ENCODE measurements at regions not wholly inside any gene's neighbourhood (a gene's known extent, or its start where the extent isn't known, plus 50 kb on each side); places are given as distances from the start of the nearest gene placed in this dataset.
"Not testable (repeated sequence)": the region's sequence is repeated elsewhere in the genome, so short reads cannot be mapped to it uniquely, and the experiment has no call there.

DNA sequence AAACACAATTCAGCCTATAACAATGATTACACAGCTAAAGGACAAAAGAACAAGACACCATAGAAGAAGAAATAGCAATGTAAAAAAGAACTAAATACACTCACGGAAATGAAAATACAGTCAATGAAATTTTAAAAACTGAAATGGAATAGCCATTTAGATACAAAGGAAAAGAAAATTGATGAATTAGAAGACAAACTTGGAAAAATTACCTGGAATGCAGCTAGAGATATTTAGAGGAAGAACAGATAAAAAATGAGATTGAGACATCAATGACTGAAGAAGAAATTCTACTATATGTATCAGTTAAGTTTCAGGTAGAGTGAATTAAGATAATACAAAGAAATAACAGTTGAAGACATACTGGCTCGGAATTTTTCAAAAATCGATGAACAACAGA is 430.4 kb upstream of the NR5A2 start:
- ATAC-seq (ENCODE audit: low read depth): no peak
- H3K36me3 ChIP-seq (ENCODE audit: low read depth): no peaks in the 10 kb centered on the region
- TF ChIP-seq, protein P1, sequence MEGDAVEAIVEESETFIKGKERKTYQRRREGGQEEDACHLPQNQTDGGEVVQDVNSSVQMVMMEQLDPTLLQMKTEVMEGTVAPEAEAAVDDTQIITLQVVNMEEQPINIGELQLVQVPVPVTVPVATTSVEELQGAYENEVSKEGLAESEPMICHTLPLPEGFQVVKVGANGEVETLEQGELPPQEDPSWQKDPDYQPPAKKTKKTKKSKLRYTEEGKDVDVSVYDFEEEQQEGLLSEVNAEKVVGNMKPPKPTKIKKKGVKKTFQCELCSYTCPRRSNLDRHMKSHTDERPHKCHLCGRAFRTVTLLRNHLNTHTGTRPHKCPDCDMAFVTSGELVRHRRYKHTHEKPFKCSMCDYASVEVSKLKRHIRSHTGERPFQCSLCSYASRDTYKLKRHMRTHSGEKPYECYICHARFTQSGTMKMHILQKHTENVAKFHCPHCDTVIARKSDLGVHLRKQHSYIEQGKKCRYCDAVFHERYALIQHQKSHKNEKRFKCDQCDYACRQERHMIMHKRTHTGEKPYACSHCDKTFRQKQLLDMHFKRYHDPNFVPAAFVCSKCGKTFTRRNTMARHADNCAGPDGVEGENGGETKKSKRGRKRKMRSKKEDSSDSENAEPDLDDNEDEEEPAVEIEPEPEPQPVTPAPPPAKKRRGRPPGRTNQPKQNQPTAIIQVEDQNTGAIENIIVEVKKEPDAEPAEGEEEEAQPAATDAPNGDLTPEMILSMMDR (IDR thresholded peaks at IDR 0.05; ENCODE audit: poor library complexity, severe bottlenecking): no peak
- no peaks in the 10 kb centered on the region for H3K9me3 ChIP-seq (ENCODE audit: severe bottlenecking)
- DNase-seq (ENCODE audit: low spot score): no peak
- no peaks in the 10 kb centered on the region for H3K4me1 ChIP-seq (ENCODE audit: insufficient read depth, poor library complexity, severe bottlenecking)
- H3K4me3 ChIP-seq (ENCODE audit: severe bottlenecking): no peak overlapping the region
- no peaks in the 10 kb centered on the region for H3K27me3 ChIP-seq (ENCODE audit: insufficient read depth, poor library complexity, severe bottlenecking)
- H3K27ac ChIP-seq (ENCODE audit: poor library complexity, severe bottlenecking): no peak overlapping the region

DNA sequence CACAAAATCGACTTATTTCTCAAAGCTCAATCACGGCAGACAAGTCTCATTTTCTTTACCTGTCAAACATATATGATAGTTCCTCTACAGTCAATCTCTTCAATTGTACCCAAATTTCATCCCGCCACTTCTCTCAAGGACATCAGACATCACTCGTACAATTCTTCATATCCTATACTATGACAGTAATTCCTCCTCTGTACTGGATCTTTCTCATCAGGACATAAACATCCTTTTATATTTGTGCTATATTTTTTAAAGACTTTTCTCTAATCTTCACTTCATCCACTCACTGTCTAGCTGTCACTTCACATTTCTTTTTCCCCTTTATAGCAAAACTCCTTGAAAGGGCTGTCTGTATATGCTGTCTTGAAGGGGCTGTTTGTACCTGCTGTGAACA is 419.1 kb upstream of the NR5A2 start:
- no peak for DNase-seq (ENCODE audit: low spot score)
- H3K9me3 ChIP-seq (ENCODE audit: severe bottlenecking): no peaks in the 10 kb centered on the region
- no peak for ATAC-seq (ENCODE audit: low read depth)
- H3K36me3 ChIP-seq (ENCODE audit: low read depth): no peaks in the 10 kb centered on the region
- TF ChIP-seq, protein P1 (IDR thresholded peaks at IDR 0.05; ENCODE audit: poor library complexity, severe bottlenecking): no peak
- no peak overlapping the region for H3K4me3 ChIP-seq (ENCODE audit: severe bottlenecking)
- peaks cover 8% of the 10 kb centered on the region for H3K4me1 ChIP-seq (ENCODE audit: insufficient read depth, poor library complexity, severe bottlenecking)
- H3K27me3 ChIP-seq (ENCODE audit: insufficient read depth, poor library complexity, severe bottlenecking): no peaks in the 10 kb centered on the region
- H3K27ac ChIP-seq (ENCODE audit: poor library complexity, severe bottlenecking): no peak overlapping the region

DNA sequence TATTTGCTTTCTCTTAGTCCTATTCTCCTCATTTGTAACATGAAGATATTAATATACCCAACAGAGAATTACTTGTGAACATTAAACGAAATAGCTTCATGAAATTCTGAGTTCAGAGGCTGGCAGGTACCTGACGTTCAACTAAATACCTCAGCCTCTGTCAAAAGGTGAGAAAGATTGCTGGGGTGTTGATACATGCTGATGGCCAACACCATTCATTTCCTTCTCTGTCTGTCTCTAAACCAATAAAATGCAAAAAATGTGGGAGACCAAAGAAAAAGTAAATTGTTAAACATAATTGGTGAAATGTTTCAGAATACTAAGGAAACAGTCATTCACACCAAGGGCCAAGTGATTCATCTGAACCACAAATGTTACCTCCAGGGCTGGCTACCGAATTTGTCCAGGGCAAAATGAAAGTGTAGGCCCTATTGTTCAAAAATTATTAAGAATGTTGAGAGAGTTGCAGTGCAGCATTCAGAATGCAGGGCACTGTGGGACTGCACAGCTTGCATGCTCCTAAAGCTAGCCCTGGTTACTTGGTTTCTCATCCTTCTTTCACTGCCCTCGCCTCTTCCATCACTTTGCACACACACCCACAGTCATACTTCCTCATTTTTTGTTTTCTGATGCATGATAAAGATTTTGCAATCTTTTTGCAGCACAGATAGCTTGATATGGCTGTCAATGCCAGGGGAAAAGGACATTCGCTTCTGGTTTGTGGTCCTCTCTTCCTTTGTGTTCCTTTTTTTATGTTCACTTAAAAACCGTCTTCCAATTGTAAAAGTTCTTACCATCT is 414.3 kb upstream of the NR5A2 start:
- ATAC-seq (ENCODE audit: low read depth) (peak; percentile 91), DNase-seq (ENCODE audit: low spot score) (no peak)
- H3K27ac ChIP-seq (ENCODE audit: poor library complexity, severe bottlenecking): peak overlapping the region; percentile 8
- TF ChIP-seq, protein P1 (IDR thresholded peaks at IDR 0.05; ENCODE audit: poor library complexity, severe bottlenecking): no peak
- H3K4me1 ChIP-seq (ENCODE audit: insufficient read depth, poor library complexity, severe bottlenecking): peaks cover 11% of the 10 kb centered on the region
- H3K27me3 ChIP-seq (ENCODE audit: insufficient read depth, poor library complexity, severe bottlenecking): no peaks in the 10 kb centered on the region
- no peaks in the 10 kb centered on the region for H3K9me3 ChIP-seq (ENCODE audit: severe bottlenecking)
- H3K4me3 ChIP-seq (ENCODE audit: severe bottlenecking): no peak overlapping the region
- no peaks in the 10 kb centered on the region for H3K36me3 ChIP-seq (ENCODE audit: low read depth)

DNA sequence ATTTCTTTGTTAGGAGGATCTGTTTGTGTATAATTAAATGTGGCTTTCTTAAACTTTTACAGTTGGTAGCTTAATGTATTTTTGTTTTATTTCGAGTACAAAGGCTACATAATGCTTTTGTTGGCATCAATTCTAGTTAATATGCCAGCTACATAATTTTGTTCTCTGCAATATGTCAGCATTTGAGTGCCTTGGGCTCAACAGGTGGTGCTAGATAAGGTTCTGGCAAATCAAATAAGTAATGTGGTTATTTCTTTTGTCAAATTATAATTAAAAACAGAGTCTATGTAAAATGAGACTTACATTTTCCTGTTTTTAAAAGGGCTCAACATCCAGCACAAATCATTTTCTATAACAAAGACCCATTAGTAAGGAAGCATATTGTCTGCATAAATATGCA is 410.6 kb upstream of the NR5A2 start:
- no peak overlapping the region for H3K27ac ChIP-seq (ENCODE audit: poor library complexity, severe bottlenecking)
- no peaks in the 10 kb centered on the region for H3K36me3 ChIP-seq (ENCODE audit: low read depth)
- no peak overlapping the region for H3K4me3 ChIP-seq (ENCODE audit: severe bottlenecking)
- TF ChIP-seq, protein P1 (IDR thresholded peaks at IDR 0.05; ENCODE audit: poor library complexity, severe bottlenecking): no peak
- DNase-seq (ENCODE audit: low spot score) (no peak), ATAC-seq (ENCODE audit: low read depth) (no peak)
- H3K27me3 ChIP-seq (ENCODE audit: insufficient read depth, poor library complexity, severe bottlenecking): no peaks in the 10 kb centered on the region
- H3K9me3 ChIP-seq (ENCODE audit: severe bottlenecking): no peaks in the 10 kb centered on the region
- peaks cover 11% of the 10 kb centered on the region for H3K4me1 ChIP-seq (ENCODE audit: insufficient read depth, poor library complexity, severe bottlenecking)

DNA sequence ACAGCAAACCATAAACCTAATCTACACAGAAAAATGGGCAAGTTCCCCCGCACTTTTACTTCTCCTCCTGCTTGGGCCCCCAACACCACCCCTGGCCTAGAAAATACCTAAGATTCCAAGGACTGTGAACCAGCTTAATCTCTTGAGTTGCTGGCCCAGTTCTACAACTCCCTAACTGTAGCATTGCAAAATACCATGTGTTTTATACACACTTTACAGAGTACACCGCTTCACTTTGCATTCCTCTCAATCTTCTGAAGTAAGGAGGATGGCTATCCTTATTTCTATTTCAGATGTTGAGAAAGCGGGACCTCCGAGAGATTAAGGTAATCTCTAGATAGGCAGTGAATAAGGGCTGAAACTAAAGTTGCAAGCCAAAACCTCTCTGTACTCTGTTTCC is 408.3 kb upstream of the NR5A2 start:
- Histone ChIP-seq H3K4me1 (ENCODE audit: insufficient read depth, poor library complexity, severe bottlenecking) (no peaks in the 10 kb centered on the region), H3K36me3 (ENCODE audit: low read depth) (no peaks in the 10 kb centered on the region), H3K9me3 (ENCODE audit: severe bottlenecking) (no peaks in the 10 kb centered on the region), H3K27ac (ENCODE audit: poor library complexity, severe bottlenecking) (no peak overlapping the region), H3K27me3 (ENCODE audit: insufficient read depth, poor library complexity, severe bottlenecking) (no peaks in the 10 kb centered on the region), H3K4me3 (ENCODE audit: severe bottlenecking) (no peak overlapping the region)
- DNase-seq (ENCODE audit: low spot score) (no peak), ATAC-seq (ENCODE audit: low read depth) (no peak)
- TF ChIP-seq, protein P1 (IDR thresholded peaks at IDR 0.05; ENCODE audit: poor library complexity, severe bottlenecking): no peak

DNA sequence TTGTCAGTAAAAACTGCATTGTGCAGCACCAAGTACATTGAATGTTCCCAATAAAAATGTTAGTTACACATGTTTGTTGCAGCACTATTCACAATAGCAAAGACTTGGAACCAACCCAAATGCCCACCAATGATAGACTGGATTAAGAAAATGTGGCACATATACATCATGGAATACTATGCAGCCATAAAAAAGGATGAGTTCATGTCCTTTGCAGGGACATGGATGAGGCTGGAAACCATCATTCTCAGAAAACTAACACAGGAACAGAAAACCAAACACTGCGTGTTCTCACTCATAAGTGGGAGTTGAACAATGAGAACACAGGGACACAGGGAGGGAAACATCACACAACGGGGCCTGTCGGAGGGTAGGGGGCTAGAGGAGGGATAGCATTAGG is 401.3 kb upstream of the NR5A2 start:
- H3K9me3 ChIP-seq (ENCODE audit: severe bottlenecking); H3K36me3 ChIP-seq (ENCODE audit: low read depth); H3K4me1 ChIP-seq (ENCODE audit: insufficient read depth, poor library complexity, severe bottlenecking); DNase-seq (ENCODE audit: low spot score); H3K27me3 ChIP-seq (ENCODE audit: insufficient read depth, poor library complexity, severe bottlenecking); H3K4me3 ChIP-seq (ENCODE audit: severe bottlenecking); H3K27ac ChIP-seq (ENCODE audit: poor library complexity, severe bottlenecking); ATAC-seq (ENCODE audit: low read depth): not testable (repeated sequence)
